OCI-M1 (cell line): ENCODE measurements at regions not wholly inside any gene's neighbourhood (a gene's known extent, or its start where the extent isn't known, plus 50 kb on each side); places are given as distances from the start of the nearest gene placed in this dataset.

ENCODE experiments used
- DNase-seq: peaks from one replicate; lab custom pipeline; 2025; lab: John Stamatoyannopoulos, UW

DNA sequence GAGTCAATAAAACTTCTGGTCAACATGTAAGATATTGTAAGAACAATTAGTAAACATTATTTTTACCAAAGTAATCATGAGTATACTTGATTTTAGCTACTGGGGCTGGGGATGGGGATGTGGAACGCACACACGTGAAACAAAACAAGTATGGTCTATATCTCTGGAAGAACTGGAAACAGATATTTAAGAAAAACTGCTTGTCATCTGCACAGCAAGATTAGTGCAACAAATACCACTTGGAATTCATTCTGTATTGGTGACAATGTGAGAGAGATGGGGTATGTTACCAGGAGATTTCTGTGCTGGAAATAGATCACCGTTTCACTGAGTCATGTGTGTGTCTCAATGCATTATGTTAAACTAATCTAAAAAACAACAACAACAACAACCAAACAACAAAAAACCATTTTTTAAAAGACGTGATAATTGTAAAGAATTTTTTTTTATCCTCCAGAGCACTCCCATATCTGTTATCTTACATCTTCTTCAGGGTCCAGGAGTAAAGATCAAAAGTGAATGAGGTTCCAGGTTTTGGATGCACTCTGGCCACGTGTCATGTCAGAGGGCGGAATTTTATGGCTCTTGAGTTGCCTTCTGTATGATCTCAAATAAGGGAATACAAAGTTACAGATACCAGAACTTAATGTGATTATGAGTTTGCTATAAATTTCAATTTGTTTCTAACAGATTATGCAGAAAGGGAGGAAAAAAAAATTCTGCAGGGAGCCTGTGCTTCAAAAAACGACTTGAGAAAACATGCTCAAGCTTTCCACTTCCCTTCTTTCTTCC is 153.0 kb downstream of the BBOX1 start:
- peak; percentile 31 for DNase-seq

DNA sequence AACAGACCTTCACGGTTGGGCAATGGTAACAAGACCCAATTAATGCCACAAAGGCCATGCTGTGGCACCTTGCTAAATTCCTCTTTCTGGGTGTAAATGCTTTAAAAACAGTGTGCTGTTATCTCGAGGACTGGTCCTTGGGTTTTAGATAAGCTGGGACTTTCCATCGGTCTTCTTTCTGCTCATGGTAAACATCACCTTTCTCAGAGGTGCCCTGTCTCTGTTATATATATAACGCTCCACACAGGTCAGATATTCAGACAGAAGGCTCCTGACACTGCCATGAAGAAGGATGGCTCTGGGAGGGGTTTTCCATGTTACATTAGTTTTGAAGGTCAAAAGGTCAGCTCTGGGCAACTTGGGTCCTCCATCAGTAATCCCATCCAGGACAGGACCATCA is 151.6 kb downstream of the BBOX1 start:
- no peak for DNase-seq

DNA sequence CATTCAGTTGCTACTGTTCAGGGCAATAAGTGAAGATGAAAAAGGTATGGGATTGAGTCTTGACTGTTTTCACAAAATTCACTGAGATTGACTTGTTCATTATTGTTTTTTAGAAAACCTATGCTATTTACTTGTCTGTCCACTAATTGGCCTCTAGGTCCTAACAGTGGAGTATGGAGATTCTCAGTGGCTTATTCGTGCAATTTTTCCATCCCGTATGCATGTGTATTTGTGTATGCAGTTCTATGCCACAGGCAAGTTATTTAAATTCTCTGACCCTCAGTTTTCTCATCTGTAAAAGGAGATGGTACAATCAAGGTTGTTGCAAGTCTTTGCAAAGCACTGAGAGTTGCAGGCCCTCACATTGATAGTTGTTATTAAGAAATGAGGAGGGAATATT is 151.0 kb downstream of the BBOX1 start:
- DNase-seq, result no peak

DNA sequence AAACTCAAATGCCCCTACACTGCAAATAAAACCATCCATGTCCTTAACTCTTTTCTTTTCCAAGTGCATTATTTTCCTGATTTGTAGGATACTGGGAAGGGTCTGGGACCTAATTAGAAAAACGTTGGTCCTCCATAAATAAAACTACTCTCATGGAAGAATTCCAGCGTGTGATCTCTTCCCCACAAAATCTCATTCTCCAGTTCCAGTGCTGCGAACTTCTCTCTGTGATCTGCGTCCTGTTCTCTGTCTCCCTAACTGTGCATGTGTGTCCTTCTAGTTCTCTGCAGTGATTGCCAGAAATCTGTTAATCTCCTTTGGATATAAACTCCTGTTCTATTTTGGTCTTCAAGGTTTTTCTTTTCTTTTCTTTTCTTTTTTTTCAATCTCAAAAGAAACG is 148.1 kb downstream of the BBOX1 start:
- no peak for DNase-seq

DNA sequence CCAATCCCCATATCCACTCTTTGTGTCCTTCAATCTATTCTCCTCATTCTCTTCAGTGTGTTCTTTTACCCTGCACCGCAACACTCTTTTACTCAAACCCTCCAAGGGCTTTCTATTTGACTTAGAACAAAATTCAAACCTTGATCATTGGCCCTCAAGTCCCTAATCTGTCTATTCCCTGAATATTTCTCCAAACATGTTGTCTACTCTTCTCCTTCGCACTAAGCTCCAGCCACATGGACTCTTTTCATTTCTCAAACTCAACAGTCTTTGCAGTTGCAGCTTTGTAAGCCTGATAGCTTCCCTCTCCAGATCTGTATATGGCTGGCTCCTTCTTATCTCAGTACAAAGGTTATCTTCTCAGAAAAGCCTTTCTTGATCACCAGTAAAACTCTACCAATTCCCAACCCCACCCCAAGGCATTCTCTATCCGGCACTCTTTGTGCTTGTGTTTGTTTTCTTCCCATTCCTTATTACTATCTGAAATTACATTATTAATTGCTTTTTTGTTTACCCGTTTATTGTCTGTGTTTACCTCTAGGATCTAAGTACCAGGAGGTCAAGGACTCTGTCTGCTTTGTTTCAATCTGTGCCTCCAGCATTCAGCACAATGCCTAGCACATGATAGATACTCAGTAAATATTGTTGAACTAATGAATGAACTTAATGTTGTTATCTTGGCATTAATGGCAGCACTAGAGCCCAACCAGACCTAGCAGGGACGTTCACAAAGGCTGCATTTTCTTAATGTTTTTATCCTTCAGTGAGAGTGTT is 147.4 kb downstream of the BBOX1 start:
- DNase-seq, result peak; percentile 68

DNA sequence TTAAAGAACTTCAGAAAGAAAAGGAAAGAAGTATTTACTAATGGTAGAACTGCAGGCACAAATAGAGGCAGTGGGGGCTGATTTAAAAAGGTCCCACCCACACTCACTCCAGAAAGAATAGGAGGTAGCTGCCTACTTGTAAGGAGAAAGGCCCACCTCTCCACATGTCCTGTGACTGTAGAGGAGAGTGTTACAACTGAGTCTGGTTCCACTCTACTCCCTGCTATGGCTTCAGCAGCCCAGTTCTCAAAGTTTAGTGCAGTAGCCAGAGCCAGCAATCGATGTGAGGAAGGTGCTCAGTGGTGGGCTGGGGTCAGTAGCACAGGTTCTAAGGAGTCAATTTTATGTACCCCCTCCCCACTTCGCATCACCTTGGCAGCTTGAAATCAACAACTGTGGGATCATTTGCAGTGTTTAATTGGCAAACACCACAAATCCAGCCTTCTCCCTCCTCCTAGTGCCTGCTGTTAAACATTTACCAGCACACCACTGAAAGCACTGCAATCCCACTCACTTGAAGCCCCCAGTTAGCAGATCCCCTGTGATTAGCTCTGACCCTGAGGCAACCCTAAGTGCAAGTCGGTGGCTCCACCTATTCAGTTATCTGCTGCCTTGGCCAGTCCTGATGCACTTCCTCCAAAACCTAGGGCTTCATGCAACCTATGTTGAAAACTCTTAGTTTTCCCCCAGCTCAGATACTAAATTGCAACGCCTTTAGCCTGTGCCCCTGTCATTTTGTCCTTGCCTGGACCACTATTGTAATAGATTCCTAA is 146.6 kb downstream of the BBOX1 start:
- DNase-seq, result peak; percentile 29

DNA sequence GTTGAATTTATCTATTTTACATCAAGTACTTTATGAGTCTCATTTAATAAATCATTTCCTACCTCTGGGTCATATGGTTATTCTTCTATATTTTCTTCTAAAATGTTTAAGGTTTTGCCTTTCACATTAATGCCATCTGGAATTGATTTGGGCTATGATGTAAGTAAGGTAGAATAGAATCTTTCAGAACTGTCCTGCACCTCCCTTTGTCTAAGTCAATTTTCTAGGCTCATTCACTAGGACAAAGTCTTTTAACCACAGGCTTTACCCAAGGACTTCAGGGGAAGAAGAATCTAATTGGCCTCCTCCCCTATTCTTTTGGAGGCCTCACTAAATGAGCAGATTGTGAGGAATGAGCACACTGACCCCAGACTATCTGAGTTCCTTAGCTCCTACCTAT is 146.0 kb downstream of the BBOX1 start:
- no peak for DNase-seq

DNA sequence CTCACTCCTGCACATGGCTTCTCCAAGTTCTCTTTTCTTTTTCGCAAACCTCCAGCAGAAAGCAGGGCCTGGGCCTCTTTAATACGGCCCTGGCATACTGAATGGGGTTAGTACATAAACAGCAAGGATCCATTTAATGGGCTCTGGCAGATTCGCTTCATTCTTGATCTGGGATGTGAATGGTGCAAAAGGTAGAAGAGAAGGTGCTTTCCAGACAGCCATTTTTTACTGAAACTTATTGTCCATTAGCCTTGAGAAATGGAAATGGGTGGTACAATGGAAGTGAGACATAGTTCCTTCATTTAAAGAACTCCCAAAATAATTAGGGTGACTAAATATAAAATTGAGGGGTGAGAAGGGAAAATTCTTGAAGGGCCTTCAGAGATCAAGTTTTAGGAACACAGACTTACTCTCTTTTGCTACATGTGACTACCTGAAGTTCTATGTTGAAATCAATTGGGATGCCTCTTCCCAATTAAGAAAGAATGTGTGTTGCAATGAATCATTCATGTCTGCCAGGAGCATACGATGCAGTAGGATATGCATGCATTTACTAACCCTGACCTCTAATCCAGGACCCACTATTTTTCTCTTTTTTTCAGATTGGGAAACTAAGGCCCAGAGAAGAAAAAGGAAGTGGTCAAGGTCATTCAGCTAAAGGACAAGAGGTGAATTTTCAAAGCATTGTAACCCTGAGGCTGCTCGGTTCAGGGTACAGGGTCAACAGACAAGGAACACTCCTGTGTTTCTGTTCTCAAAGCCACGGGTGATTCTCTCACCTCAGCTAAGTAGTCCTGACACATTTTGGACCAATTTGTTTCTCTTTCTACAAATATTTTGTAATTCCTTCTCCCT is 144.1 kb downstream of the BBOX1 start:
- DNase-seq, result no peak

DNA sequence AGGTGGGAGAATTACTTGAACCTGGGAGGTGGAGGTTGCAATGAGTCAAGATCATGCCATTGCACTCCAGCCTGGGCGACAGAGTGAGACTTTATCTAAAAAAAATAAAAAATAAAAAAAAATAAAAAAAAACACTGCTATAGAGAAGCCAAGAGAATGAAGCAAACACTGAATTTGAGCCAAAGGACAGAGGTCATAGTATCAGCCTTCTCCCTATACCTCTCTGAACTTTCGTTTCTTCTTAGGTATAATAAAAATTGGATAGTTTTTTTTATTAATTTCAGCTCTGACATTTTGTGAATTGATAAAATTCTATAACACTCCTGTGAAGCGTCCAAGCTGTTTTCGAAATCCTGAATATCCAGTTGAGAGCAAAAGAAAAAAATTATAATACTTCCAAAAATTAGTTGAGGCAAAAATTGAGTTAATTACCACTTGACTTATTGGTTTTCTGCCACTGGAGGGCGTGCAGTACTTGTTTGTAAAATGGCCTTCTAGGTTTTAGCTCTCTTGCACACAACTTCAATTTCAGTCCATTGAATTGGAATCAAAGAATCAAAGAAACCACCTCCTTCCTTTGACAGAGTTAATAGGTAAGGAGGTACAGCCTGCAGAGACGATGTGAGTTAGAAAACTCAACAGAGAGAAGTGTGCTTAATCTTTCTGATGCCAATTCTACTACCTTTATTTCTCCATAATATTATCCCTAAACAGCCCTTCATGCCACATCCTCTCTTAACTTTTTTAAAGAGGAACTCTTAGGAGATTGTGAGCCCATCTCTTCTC is 143.2 kb downstream of the BBOX1 start:
- peak; percentile 76 for DNase-seq

DNA sequence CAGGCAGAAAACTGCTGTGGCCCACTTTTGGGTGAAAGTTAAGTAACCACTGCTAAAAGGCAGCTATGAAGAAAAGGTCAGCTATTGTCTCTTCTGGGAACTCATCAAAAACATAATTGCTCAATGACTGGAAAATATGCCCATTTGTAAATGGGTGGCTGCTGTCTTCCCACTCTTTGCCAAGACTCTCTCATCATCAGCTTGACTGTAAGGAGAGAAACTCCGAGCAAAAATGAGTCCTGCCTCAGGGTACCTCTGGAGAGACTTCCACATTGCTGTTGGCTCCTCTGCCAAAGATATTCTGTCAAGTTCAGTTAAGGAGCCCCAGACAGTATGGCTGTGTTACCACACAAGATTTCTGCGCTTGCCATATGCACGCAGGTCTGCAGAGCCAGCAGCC is 138.7 kb downstream of the BBOX1 start:
- no peak for DNase-seq

DNA sequence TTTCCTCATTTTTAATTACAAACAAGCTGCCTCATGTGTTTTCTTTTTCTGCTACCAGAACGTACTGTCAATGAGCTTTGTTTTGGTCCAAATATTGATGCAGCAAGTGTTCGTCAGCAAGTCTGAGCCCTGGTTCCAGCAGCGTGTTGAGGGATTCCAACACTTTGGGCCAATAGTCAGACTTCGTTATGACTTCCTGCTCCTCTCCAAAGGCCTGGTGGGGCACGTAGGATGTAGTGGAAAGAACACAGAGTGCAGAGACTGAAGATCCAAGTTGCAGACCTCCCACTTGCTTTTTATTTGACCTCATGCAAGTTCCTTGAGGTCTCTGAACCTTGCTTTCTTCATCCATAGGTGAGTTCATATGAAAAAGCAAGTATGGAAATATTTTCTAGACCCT is 138.2 kb downstream of the BBOX1 start:
- DNase-seq, result no peak
